DOHH2 (cell line): ENCODE measurements at regions not wholly inside any gene's neighbourhood (a gene's known extent, or its start where the extent isn't known, plus 50 kb on each side); places are given as distances from the start of the nearest gene placed in this dataset.

ENCODE experiments used
- CTCF ChIP-seq: fragments of 200-600 bp; sonication (generic); IDR thresholded peaks from one replicate; pipeline ENCODE4 v1.5.1; 2014; ENCODE audit warnings: antibody characterized with exemption, mild to moderate bottlenecking, low read depth, low read length; ENCODE audit not compliant: poor library complexity, severe bottlenecking
- EZH2phosphoT487 ChIP-seq: fragments of 200-600 bp; sonication (generic); IDR thresholded peaks from 2 replicates; pipeline ENCODE4 v1.6.1; 2017; ENCODE audit warnings: borderline replicate concordance, mild to moderate bottlenecking, antibody characterized with exemption, low read length, moderate library complexity, mixed read lengths

GRCh38 chr5:167673942-167674341 lies 617.5 kb upstream of the WWC1 start:
- TF ChIP-seq EZH2phosphoT487 (no peak), CTCF (no peak)
